Tibial artery (tissue), 4 donors: ENCODE measurements at regions not wholly inside any gene's neighbourhood (a gene's known extent, or its start where the extent isn't known, plus 50 kb on each side); places are given as distances from the start of the nearest gene placed in this dataset.
"Not testable (repeated sequence)": the region's sequence is repeated elsewhere in the genome, so short reads cannot be mapped to it uniquely, and the experiment has no call there.

Experiments used
- DNase-seq, 2 donors: peaks; one replicate each; pipeline ENCODE4 v3.0.0-alpha.2; 2019
- H3K27ac ChIP-seq, 2 donors: fragments of 200-600 bp; sonication (generic) in 1 of 2; 1 replicate in 1 of 2; 2 replicates in 1 of 2; pipeline ENCODE4 v1.5.1; 2018 to 2019; ENCODE audit warnings: mild to moderate bottlenecking in 1 of 2
- H3K27me3 ChIP-seq, 2 donors: fragments of 200-600 bp; sonication (generic) in 1 of 2; one replicate each; pipeline versions ENCODE4 v1.5.1 to v1.6.0; 2016 to 2019
- H3K36me3 ChIP-seq, 3 donors: fragments of 200-600 bp; sonication (generic) in 2 of 3; one replicate each; pipeline ENCODE4 v1.5.1; 2016 to 2019; ENCODE audit warnings: mild to moderate bottlenecking in 2 of 3
- H3K4me1 ChIP-seq, 4 donors: fragments of 200-600 bp; sonication (generic) in 2 of 4; 1 replicate in 3 of 4; 2 replicates in 1 of 4; pipeline ENCODE4 v1.5.1; 2016 to 2019
- H3K4me3 ChIP-seq, 2 donors: fragments of 200-600 bp; sonication (generic) in 1 of 2; 1 replicate in 1 of 2; 2 replicates in 1 of 2; pipeline ENCODE4 v1.5.1; 2018 to 2019; ENCODE audit warnings: mild to moderate bottlenecking in 2 of 2
- H3K9me3 ChIP-seq, 3 donors: fragments of 200-600 bp; sonication (generic) in 1 of 3; one replicate each; pipeline ENCODE4 v1.5.1; 2016 to 2019
- CTCF ChIP-seq, 2 experiments: fragments of 200-600 bp in 1 of 2; fragments of 450-650 bp in 1 of 2; IDR thresholded peaks; one replicate each; pipeline ENCODE4 v1.5.1; 2017 to 2019; ENCODE audit warnings: antibody characterized with exemption in 2 of 2, mild to moderate bottlenecking in 1 of 2, moderate library complexity in 1 of 2
- intact Hi-C: fragments of 100-400 bp; cut with DNase I; formaldehyde crosslinking; loops from one replicate; pipeline ENCODE4 v1.15.0; 2023; ENCODE audit warnings: low total_unique reads

DNA sequence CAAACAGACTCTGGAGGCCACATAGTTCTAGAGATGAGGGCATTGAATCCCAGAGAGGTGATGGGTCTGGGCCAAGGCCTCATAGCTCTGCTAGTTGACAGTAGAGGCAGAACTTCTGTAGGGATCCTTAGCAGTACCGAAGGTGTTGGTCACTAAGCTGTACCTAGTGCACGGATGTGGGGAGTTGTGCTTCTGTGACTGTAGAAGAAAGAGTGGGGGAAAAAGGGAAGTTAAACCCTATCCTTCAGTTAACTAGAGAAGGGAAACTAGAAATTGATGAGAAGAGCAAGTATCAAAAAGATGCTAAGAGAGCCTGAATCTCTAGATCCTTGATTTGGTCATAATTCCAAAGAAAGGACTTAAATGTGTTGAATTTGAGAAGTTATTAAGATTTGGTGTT is 186.7 kb downstream of the NFKBIZ start:
- DNase-seq: no peak
- H3K9me3 ChIP-seq: peaks cover 0 to 8% (median 0%) of the 10 kb centered on the region in 3 donors
- intact Hi-C loops: loop anchor here (10.0 kb wide), 1 partner anchor 49 kb away; no protein-coding TSS in a partner anchor
- H3K27ac ChIP-seq: no peak overlapping the region
- H3K4me1 ChIP-seq: peaks cover 0 to 21% (median 1%) of the 10 kb centered on the region in 4 donors
- H3K4me3 ChIP-seq: no peak overlapping the region
- no peaks in the 10 kb centered on the region for H3K36me3 ChIP-seq
- no peaks in the 10 kb centered on the region for H3K27me3 ChIP-seq
- TF ChIP-seq CTCF (IDR thresholded peaks at IDR 0.05): no peak

- peaks cover 0 to 21% (median 1%) of the 10 kb centered on the region in 4 donors for H3K4me1 ChIP-seq
- peak overlapping the region in 1 of 2 donors; percentile 55 for H3K27ac ChIP-seq
- no peak for TF ChIP-seq CTCF (IDR thresholded peaks at IDR 0.05)
- no peak for DNase-seq
- peaks cover 0 to 8% (median 0%) of the 10 kb centered on the region in 3 donors for H3K9me3 ChIP-seq
- intact Hi-C loops: loop anchor here (10.0 kb wide), 1 partner anchor 48 kb away; no protein-coding TSS in a partner anchor
- no peak overlapping the region for H3K4me3 ChIP-seq
- H3K36me3 ChIP-seq: no peaks in the 10 kb centered on the region
- no peaks in the 10 kb centered on the region for H3K27me3 ChIP-seq
These were observed 187.2 kb downstream of the NFKBIZ start for GRCh38 chr3:102036472-102036871.

- Histone ChIP-seq H3K4me3 (no peak overlapping the region), H3K9me3 (peaks cover 0 to 8% (median 0%) of the 10 kb centered on the region in 3 donors), H3K4me1 (peaks cover 0 to 21% (median 1%) of the 10 kb centered on the region in 4 donors), H3K27me3 (no peaks in the 10 kb centered on the region), H3K36me3 (no peaks in the 10 kb centered on the region), H3K27ac (peak overlapping the region; percentile 25 to 55)
- intact Hi-C loops: loop anchor here (10.0 kb wide), 1 partner anchor 48 kb away; no protein-coding TSS in a partner anchor
- no peak for TF ChIP-seq CTCF (IDR thresholded peaks at IDR 0.05)
- no peak for DNase-seq
These were observed 187.9 kb downstream of the NFKBIZ start for GRCh38 chr3:102037209-102037608.

DNA sequence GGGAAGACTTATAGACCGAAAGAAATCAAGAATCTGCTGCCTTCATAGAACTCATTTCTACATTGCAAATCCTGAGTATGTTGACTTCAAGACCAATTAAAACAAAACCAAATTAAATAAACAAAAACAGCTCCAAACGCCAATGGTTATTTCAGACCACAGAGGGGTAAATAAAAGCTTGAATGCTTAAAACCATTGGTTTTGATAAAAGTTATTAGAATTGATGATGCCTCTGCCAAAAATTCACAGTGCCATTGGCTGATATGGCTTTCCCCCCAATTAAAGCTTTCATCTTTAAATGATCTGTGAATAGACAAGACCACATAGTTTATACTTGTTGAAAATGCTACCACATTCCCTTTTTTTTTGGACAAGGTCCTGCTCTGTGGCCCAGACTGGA is 188.5 kb downstream of the NFKBIZ start:
- no peaks in the 10 kb centered on the region for H3K36me3 ChIP-seq
- H3K9me3 ChIP-seq: peaks cover 0 to 8% (median 0%) of the 10 kb centered on the region in 3 donors
- H3K4me3 ChIP-seq: no peak overlapping the region
- no peak for TF ChIP-seq CTCF (IDR thresholded peaks at IDR 0.05)
- intact Hi-C loops: loop anchor here (10.0 kb wide), 1 partner anchor 47 kb away; no protein-coding TSS in a partner anchor
- peak overlapping the region; percentile 25 to 55 for H3K27ac ChIP-seq
- no peak for DNase-seq
- H3K27me3 ChIP-seq: no peaks in the 10 kb centered on the region
- H3K4me1 ChIP-seq: peaks cover 0 to 21% (median 1%) of the 10 kb centered on the region in 4 donors

- intact Hi-C loops: loop anchor here (10.0 kb wide), 1 partner anchor 46 kb away; no protein-coding TSS in a partner anchor
- Histone ChIP-seq H3K4me3 (no peak overlapping the region), H3K36me3 (no peaks in the 10 kb centered on the region), H3K27me3 (no peaks in the 10 kb centered on the region), H3K27ac (peak overlapping the region; percentile 2 to 55), H3K4me1 (peaks cover 0 to 21% (median 1%) of the 10 kb centered on the region in 4 donors), H3K9me3 (peaks cover 0 to 8% (median 0%) of the 10 kb centered on the region in 3 donors)
- TF ChIP-seq CTCF (IDR thresholded peaks at IDR 0.05): no peak
- no peak for DNase-seq
These were observed 189.3 kb downstream of the NFKBIZ start for GRCh38 chr3:102038477-102039142.

DNA sequence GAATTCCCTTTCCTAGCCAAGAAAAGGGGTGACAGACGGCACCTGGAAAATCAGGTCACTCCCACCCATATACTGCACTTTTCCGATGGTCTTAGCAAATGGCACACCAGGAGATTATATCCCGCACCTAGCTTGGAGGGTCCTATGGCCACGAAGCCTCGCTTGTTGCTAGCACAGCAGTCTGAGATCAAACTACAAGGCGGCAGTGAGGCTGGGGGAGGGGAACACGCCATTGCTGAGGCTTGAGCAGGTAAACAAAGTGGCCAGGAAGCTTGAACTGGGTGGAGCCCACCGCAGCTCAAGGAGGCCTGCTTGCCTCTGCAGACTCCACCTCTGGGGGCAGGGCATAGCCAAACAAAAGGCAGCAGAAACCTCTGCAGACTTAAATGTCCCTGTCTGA is 190.8 kb downstream of the NFKBIZ start:
- H3K27me3 ChIP-seq, intact Hi-C loops, DNase-seq, H3K4me3 ChIP-seq, H3K36me3 ChIP-seq, H3K9me3 ChIP-seq, H3K27ac ChIP-seq: not testable (repeated sequence)
- peaks cover 0 to 21% (median 1%) of the 10 kb centered on the region in 4 donors for H3K4me1 ChIP-seq
